Neural progenitor cell (in vitro differentiated cells): ENCODE measurements at regions not wholly inside any gene's neighbourhood (a gene's known extent, or its start where the extent isn't known, plus 50 kb on each side); places are given as distances from the start of the nearest gene placed in this dataset.

Source experiments
- DNase-seq: peaks from one replicate; pipeline ENCODE4 v3.0.0-alpha.2; 2016; ENCODE audit warnings: low spot score
- H2AFZ ChIP-seq: fragments of 200-600 bp; sonication (generic); replicated peaks from 2 replicates; pipeline ENCODE4 v1.6.1; 2016; ENCODE audit warnings: antibody characterized with exemption
- H3F3A ChIP-seq: fragments of 200-600 bp; sonication (generic); 2 replicates; pipeline ENCODE4 v1.6.1; 2016; ENCODE audit warnings: antibody characterized with exemption, low read depth
- H3K27ac ChIP-seq: fragments of 200-600 bp; sonication (generic); 2 replicates; pipeline ENCODE4 v1.5.1; 2016; ENCODE audit warnings: mild to moderate bottlenecking
- H3K27me3 ChIP-seq: fragments of 200-600 bp; sonication (generic); 2 replicates; pipeline ENCODE4 v1.6.1; 2016; ENCODE audit warnings: mild to moderate bottlenecking, moderate library complexity
- H3K36me3 ChIP-seq: fragments of 200-600 bp; sonication (generic); 2 replicates; pipeline ENCODE4 v1.5.1; 2016
- H3K4me1 ChIP-seq: fragments of 200-600 bp; sonication (generic); 2 replicates; pipeline ENCODE4 v1.6.1; 2016; ENCODE audit warnings: mixed run types
- H3K4me2 ChIP-seq: fragments of 200-600 bp; sonication (generic); 2 replicates; pipeline ENCODE4 v1.6.1; 2016
- H3K4me3 ChIP-seq: fragments of 200-600 bp; sonication (generic); 2 replicates; pipeline ENCODE4 v1.5.1; 2016
- H3K79me2 ChIP-seq: fragments of 200-600 bp; sonication (generic); 2 replicates; pipeline ENCODE4 v1.6.1; 2016; ENCODE audit warnings: low read depth
- H3K9ac ChIP-seq: fragments of 200-600 bp; sonication (generic); 2 replicates; pipeline ENCODE4 v1.6.1; 2016
- H3K9me3 ChIP-seq: fragments of 200-600 bp; sonication (generic); 2 replicates; pipeline ENCODE4 v1.5.1; 2016; ENCODE audit warnings: low read depth
- H4K20me1 ChIP-seq: fragments of 200-600 bp; sonication (generic); 2 replicates; pipeline ENCODE4 v1.6.1; 2016; ENCODE audit warnings: low read depth
- H3K27ac Mint-ChIP-seq: 3 replicates; pipeline ENCODE4 v1.8.0; 2021; ENCODE audit warnings: mixed read lengths
- H3K27me3 Mint-ChIP-seq: 2 replicates; pipeline ENCODE4 v1.8.0; 2022; ENCODE audit warnings: low read depth, mild to moderate bottlenecking, inconsistent platforms, moderate library complexity, mixed read lengths; ENCODE audit not compliant: insufficient read depth
- H3K36me3 Mint-ChIP-seq: 3 replicates; pipeline ENCODE4 v1.8.0; 2021; ENCODE audit warnings: mixed read lengths
- H3K4me1 Mint-ChIP-seq: 3 replicates; pipeline ENCODE4 v1.8.0; 2021; ENCODE audit warnings: mixed read lengths
- H3K4me3 Mint-ChIP-seq: 3 replicates; pipeline ENCODE4 v1.8.0; 2021; ENCODE audit warnings: mild to moderate bottlenecking, moderate library complexity, mixed read lengths
- H3K9me3 Mint-ChIP-seq: 3 replicates; pipeline ENCODE4 v1.8.0; 2020; ENCODE audit warnings: mixed read lengths
- EZH2 ChIP-seq: fragments of 200-600 bp; sonication (generic); IDR thresholded peaks from 2 replicates; pipeline ENCODE4 v1.6.1; 2017; ENCODE audit warnings: antibody characterized with exemption, mild to moderate bottlenecking, moderate library complexity
- EZH2phosphoT487 ChIP-seq: fragments of 200-600 bp; sonication (generic); IDR thresholded peaks from 2 replicates; pipeline ENCODE4 v1.6.1; 2017; ENCODE audit warnings: antibody characterized with exemption
- TF ChIP-seq, protein P1 (sequence below): fragments of 200-600 bp; sonication (generic); IDR thresholded peaks from 2 replicates; pipeline ENCODE4 v1.5.1; 2017; ENCODE audit warnings: antibody characterized with exemption, mild to moderate bottlenecking

GRCh38 chr2:15702452-15702851, 110.8 kb downstream of the DDX1 start:
- TF ChIP-seq, protein P1, sequence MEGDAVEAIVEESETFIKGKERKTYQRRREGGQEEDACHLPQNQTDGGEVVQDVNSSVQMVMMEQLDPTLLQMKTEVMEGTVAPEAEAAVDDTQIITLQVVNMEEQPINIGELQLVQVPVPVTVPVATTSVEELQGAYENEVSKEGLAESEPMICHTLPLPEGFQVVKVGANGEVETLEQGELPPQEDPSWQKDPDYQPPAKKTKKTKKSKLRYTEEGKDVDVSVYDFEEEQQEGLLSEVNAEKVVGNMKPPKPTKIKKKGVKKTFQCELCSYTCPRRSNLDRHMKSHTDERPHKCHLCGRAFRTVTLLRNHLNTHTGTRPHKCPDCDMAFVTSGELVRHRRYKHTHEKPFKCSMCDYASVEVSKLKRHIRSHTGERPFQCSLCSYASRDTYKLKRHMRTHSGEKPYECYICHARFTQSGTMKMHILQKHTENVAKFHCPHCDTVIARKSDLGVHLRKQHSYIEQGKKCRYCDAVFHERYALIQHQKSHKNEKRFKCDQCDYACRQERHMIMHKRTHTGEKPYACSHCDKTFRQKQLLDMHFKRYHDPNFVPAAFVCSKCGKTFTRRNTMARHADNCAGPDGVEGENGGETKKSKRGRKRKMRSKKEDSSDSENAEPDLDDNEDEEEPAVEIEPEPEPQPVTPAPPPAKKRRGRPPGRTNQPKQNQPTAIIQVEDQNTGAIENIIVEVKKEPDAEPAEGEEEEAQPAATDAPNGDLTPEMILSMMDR: no peak
- no peak for TF ChIP-seq EZH2phosphoT487
- no peak for TF ChIP-seq EZH2
- Mint-ChIP-seq H3K27ac (no peak overlapping the region), H3K9me3 (no peaks in the 10 kb centered on the region)

GRCh38 chr2:15703365-15703869, 111.7 kb downstream of the DDX1 start:
- no peaks in the 10 kb centered on the region for H3K9me3 ChIP-seq
- Mint-ChIP-seq H3K4me3 (no peak overlapping the region), H3K9me3 (no peaks in the 10 kb centered on the region), H3K4me1 (no peaks in the 10 kb centered on the region), H3K27me3 (peaks cover 7% of the 10 kb centered on the region), H3K36me3 (no peaks in the 10 kb centered on the region), H3K27ac (no peak overlapping the region)
- no peaks in the 10 kb centered on the region for H3F3A ChIP-seq
- H3K27me3 ChIP-seq: no peaks in the 10 kb centered on the region
- H2AFZ ChIP-seq: no peak overlapping the region
- H3K79me2 ChIP-seq: no peaks in the 10 kb centered on the region
- no peak for DNase-seq
- no peaks in the 10 kb centered on the region for H3K36me3 ChIP-seq
- no peak overlapping the region for H3K4me2 ChIP-seq
- H4K20me1 ChIP-seq: no peaks in the 10 kb centered on the region
- TF ChIP-seq EZH2 (no peak), EZH2phosphoT487 (no peak)
- H3K27ac ChIP-seq: no peak overlapping the region
- no peaks in the 10 kb centered on the region for H3K4me1 ChIP-seq
- no peak overlapping the region for H3K4me3 ChIP-seq
- H3K9ac ChIP-seq: no peak overlapping the region

More at GRCh38 chr2:15702452-15702851, 110.8 kb downstream of the DDX1 start:
- Histone ChIP-seq H3K79me2 (no peaks in the 10 kb centered on the region), H3K4me1 (no peaks in the 10 kb centered on the region), H3K4me2 (no peak overlapping the region), H3F3A (no peaks in the 10 kb centered on the region), H3K4me3 (no peak overlapping the region), H3K36me3 (no peaks in the 10 kb centered on the region), H3K27me3 (no peaks in the 10 kb centered on the region), H3K27ac (no peak overlapping the region), H3K9ac (no peak overlapping the region), H3K9me3 (no peaks in the 10 kb centered on the region), H2AFZ (no peak overlapping the region), H4K20me1 (no peaks in the 10 kb centered on the region)
- DNase-seq: no peak
- H3K4me1 Mint-ChIP-seq: no peaks in the 10 kb centered on the region
- no peak overlapping the region for H3K4me3 Mint-ChIP-seq
- peaks cover 7% of the 10 kb centered on the region for H3K27me3 Mint-ChIP-seq
- no peaks in the 10 kb centered on the region for H3K36me3 Mint-ChIP-seq

GRCh38 chr2:15704086-15704787, 112.6 kb downstream of the DDX1 start:
- Mint-ChIP-seq H3K4me3 (no peak overlapping the region), H3K27me3 (peaks cover 7% of the 10 kb centered on the region), H3K4me1 (peaks cover 2% of the 10 kb centered on the region), H3K9me3 (no peaks in the 10 kb centered on the region), H3K36me3 (no peaks in the 10 kb centered on the region), H3K27ac (no peak overlapping the region)
- H2AFZ ChIP-seq: no peak overlapping the region
- TF ChIP-seq, protein P1: no peak
- TF ChIP-seq EZH2phosphoT487: no peak
- TF ChIP-seq EZH2: no peak
- H3K27ac ChIP-seq: no peak overlapping the region
- no peak overlapping the region for H3K9ac ChIP-seq
- no peaks in the 10 kb centered on the region for H3F3A ChIP-seq
- H3K27me3 ChIP-seq: no peaks in the 10 kb centered on the region
- H3K4me1 ChIP-seq: no peaks in the 10 kb centered on the region
- no peak for DNase-seq
- no peaks in the 10 kb centered on the region for H3K36me3 ChIP-seq
- H3K79me2 ChIP-seq: no peaks in the 10 kb centered on the region
- H3K4me3 ChIP-seq: no peak overlapping the region
- H3K4me2 ChIP-seq: no peak overlapping the region
- H4K20me1 ChIP-seq: no peaks in the 10 kb centered on the region
- no peaks in the 10 kb centered on the region for H3K9me3 ChIP-seq

- peaks cover under 1% of the 10 kb centered on the region for H3K9me3 Mint-ChIP-seq
- no peak overlapping the region for H3K9ac ChIP-seq
- H3K4me1 ChIP-seq: no peaks in the 10 kb centered on the region
- no peak overlapping the region for H3K27ac ChIP-seq
- H3K36me3 ChIP-seq: no peaks in the 10 kb centered on the region
- H3K4me2 ChIP-seq: no peak overlapping the region
- no peak overlapping the region for H3K4me3 Mint-ChIP-seq
- peaks cover 7% of the 10 kb centered on the region for H3K27me3 Mint-ChIP-seq
- H3K27me3 ChIP-seq: no peaks in the 10 kb centered on the region
- H3K4me1 Mint-ChIP-seq: peaks cover 4% of the 10 kb centered on the region
- no peak for DNase-seq
- TF ChIP-seq EZH2 (no peak), EZH2phosphoT487 (no peak)
- TF ChIP-seq, protein P1: no peak
- H4K20me1 ChIP-seq: no peaks in the 10 kb centered on the region
- H3K4me3 ChIP-seq: no peak overlapping the region
- H3K79me2 ChIP-seq: no peaks in the 10 kb centered on the region
- no peaks in the 10 kb centered on the region for H3K9me3 ChIP-seq
- H3K27ac Mint-ChIP-seq: no peak overlapping the region
- H2AFZ ChIP-seq: no peak overlapping the region
- H3F3A ChIP-seq: no peaks in the 10 kb centered on the region
- no peaks in the 10 kb centered on the region for H3K36me3 Mint-ChIP-seq
Observed at GRCh38 chr2:15704788-15705115, 113.1 kb downstream of the DDX1 start.
